HG03066 (cell line): ENCODE measurements at regions not wholly inside any gene's neighbourhood (a gene's known extent, or its start where the extent isn't known, plus 50 kb on each side); places are given as distances from the start of the nearest gene placed in this dataset.
"Not testable (repeated sequence)": the region's sequence is repeated elsewhere in the genome, so short reads cannot be mapped to it uniquely, and the experiment has no call there.

Experiments
- ATAC-seq: cut with Tn5 transposase; IDR thresholded peaks from one replicate; pipeline ENCODE4 v1.9.1; 2021; ENCODE audit warnings: low read depth; ENCODE audit not compliant: unreplicated experiment

DNA sequence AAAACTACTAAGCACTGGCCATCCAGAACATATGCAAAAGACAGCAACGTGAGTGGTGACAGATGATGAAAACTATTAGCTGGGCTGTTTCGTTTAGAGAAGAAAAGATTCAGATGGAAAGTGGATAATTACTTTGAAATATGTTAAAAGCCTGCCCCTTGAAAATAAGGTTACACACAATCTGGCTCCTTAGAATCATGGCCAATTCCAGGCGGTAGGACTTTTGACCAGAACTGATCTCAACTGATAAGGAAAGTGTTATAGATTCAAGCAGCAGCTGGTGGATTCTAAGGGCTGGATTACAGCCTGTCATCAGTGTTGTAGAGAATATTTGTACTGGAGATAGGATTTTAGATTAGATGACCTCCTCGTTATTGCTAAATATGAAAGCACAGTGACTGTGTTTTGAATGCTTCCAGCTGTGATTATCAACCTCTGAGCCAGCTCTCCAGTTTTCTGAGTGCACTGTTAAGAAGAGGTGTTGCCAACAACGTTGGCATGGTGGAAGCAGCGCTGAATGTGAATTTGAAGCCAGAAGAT, 75.1 kb downstream of the KBTBD2 start:
- ATAC-seq, result not testable (repeated sequence)

DNA sequence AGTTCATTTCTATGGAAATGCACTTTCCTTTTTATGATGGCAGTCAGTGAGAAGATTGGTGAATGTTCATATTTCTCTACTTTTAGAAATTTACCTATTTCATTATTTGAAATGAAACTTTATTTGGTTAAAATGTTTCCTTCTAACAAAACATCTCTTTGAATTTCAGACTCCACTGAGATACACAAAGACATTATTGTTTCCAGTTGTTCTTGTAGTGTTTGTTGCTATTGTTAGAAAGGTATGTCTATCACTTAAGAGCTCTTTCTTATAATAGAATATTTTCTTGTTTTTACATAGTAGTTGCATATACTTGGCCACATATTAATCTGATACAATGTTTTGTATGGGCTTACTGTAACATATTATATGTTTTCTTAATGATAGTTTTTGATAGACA, 76.8 kb downstream of the KBTBD2 start:
- not testable (repeated sequence) for ATAC-seq

DNA sequence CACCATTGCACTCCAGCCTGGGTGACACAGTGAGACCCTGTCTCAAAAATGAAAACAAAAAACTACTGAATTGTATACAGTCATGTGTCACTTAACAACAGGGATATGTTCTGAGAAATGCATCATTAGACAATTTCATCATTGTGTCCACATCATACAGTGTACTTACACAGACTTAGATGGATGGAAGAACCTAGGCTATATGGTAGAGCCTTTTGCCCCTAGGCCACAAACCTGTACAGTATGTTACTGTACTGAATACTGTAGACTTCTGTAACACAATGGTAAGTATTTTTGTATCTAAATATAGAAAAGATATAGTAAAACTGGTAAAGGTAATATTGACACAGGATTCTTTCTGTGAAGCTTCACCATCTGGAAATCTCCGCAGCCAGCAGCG, 81.7 kb downstream of the KBTBD2 start:
- no peak for ATAC-seq

DNA sequence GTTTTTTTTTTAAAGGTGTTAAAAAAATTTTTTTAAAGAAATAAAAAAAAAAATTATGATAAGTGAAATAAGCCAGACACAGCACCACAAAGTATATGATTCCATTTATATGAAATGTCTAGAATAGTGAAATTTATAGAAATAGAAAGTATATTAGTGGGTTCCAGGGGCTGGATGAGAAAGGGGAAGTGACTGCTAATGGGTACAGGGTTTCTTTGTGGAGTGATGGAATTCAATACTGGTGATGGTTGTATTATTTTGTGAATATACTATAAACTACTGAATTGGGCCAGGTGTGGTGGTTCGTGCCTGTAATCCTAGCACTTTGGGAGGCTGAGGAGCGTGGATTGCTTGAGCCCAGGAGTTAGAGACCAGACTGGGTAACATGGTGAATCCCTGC, 82.2 kb downstream of the KBTBD2 start:
- ATAC-seq, result no peak

DNA sequence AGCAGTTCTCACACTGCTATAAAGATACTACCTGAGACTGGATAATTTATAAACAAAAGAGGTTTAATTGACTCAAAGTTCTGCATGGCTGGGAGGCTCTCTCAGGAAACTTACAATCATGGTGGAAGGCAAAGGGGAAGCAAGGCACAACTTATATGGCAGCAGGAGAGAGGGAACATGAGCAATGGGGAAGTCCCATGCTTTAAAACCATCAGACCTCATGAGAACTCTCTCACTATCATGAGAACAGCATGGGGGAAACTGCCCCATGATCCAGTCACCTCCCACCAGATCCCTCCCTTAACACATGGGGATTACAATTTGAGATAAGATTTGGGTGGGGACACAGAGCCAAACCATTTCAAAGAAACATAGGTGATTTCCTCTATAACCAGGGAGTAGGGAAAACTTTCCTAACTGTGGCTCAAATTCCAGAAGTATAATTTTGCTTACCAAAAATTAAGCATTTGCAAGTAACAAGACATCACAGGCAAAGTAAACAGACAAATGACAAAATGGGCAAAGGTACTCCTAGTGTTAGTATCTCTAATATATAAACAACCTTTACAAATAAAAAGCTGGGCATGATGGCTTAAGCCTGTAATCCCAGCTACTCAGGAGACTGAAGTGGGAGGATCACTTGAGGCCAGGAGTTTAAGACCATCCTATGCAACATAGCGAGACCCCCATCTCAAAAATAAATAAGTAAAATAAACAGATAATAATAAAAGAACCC, 88.0 kb downstream of the KBTBD2 start:
- ATAC-seq, result no peak

DNA sequence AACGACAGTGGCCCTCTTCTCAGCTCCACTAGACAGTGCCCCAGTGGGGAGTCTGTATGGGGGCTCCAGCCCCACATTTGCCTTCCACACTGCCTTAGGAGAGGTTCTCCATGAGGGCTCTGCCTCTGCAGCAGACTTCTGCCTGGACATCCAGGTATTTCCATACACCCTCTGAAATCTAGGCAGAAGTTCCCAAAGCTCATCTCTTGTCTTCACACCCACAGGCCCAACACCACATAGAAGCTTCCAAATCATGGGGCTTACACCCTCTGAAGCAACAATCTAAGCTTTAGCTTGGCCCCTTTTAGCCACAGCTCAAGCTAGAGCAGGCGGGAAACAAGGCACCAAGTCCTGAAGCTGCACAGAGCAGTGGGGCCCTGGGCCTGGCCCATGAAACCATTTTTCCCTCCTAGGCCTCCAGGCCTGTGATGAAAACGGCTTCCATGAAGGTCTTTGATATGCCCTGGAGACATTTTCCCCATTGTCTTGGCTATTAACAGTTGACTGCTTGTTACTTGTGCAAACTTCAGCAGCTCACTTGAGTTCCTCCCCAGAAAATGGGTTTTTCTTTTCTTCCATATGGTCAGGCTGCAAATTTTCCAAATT, 89.2 kb downstream of the KBTBD2 start:
- no peak for ATAC-seq

DNA sequence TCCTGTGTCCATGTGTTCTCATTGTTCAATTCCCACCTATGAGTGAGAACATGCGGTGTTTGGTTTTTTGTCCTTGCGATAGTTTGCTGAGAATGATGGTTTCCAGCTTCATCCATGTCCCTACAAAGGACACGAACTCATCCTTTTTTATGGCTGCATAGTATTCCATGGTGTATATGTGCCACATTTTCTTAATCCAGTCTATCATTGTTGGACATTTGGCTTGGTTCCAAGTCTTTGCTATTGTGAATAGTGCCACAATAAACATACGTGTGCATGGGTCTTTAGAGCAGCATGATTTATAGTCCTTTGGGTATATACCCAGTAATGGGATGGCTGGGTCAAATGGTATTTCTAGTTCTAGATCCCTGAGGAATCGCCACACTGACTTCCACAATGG, 98.5 kb downstream of the KBTBD2 start:
- ATAC-seq, result not testable (repeated sequence)

DNA sequence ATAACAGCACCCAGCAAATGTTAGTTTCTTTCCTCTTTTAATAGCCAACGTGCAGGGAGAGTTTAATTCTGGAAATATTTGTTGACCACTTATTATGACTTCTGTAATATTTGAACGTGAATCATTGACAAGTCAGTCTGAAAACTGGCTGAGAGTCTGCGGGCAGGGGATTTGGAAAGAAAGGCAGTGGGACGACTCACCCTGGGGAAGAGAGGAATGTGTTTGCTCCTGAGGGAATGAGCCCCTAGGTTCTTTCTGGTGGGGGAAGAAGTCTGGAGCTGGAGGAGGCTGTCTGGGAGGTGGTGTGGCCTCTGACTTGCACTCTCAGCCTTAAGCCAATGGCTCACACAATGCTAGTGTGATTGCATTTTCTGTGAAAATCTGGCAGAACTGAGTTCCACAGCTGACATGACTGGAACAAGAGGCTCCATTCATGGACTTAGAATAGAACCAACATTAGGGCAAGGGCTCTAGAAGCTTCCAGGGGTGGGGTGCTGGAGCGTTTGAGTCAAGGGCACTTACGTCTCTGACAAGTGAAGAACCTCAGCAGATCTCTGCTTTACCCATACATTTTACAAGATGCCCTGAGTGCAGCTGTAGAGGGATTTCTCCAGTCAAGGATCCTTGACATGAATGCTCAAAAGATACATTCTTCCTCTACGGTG, 100.7 kb downstream of the KBTBD2 start:
- ATAC-seq, result not testable (repeated sequence)

DNA sequence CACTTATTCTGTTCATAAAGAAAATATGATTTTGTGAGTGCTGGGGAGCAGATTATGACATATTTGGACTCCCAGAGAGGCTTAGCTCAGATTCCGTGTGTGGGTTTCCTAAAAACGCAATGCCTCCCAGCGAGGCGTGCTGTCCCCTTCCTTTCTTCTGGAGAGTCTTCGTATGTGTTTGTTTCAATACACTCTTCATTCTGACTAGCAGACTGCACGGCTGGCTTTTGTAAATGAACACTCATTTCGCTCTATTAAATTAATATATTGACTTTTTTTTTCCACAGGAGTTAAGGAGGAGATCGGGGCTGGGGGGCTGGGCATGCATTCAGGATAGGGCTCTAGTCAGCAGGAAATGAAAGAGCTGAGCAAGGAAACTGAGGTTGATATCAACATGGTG, 102.3 kb downstream of the KBTBD2 start:
- not testable (repeated sequence) for ATAC-seq

DNA sequence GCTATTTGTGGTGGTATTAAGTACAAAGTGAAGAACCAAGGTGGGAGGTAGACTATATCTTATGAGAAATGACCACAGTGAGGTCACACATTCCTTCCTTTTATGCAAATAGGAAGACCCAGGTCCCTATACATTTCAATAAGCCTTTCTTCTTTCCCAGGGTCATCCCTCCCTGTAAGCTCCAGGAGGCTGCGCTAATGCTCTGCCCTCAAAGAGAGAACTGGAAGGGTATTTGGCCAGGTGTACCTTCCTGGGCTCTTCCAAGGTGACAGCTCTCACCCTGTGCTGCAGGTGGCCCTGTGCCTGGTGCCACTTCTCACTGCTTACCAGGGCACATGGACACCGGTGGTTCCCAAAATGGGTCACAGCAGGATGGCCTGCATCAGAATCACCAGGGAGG, 103.4 kb downstream of the KBTBD2 start:
- not testable (repeated sequence) for ATAC-seq

DNA sequence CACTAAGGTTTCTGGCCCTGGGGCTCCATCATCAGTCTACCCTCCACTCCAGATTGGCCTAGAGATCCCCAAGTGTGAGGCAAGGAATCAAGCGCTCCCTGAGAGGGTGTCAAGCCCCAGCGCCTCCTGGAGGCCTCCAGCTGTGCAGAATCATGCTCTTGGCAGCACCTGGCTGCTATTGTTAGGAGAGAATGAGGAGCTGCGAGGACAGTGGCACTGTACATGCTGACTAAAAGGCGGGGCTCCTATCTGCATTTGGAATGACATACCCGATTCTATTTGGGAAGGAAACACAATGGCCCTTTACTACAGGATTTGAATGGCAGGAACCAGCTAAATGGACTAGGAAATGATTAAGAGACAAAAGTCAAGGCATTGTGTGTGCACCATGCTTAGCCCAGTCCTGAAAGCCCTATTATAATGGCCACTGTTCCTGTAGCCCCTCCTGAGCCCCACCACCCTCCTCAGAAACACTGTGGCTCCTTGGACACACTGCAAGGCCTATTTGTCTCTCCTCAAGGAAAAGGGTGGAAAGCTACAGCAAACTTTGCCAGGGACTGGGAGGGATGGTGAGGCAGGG, 106.1 kb downstream of the KBTBD2 start:
- ATAC-seq, result not testable (repeated sequence)

DNA sequence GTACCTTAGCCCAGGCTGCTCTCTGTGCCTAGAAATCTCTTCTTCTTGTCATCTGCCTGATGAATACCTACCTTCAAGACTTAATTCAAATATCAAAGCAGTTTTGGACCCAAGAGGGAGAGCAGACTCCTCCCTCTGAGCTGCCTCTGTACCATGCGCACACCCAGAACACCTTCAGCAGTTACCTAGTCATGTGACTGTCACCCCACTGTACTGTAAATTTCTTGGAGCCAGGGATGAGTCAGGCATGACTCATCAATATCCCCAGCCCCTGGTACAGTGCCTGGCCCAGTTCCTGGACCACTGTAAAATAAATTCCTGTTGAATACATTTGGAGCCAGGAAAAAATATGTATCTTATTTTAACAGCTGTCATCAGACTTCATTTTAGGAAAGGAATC, 111.7 kb downstream of the KBTBD2 start:
- ATAC-seq, result not testable (repeated sequence)

DNA sequence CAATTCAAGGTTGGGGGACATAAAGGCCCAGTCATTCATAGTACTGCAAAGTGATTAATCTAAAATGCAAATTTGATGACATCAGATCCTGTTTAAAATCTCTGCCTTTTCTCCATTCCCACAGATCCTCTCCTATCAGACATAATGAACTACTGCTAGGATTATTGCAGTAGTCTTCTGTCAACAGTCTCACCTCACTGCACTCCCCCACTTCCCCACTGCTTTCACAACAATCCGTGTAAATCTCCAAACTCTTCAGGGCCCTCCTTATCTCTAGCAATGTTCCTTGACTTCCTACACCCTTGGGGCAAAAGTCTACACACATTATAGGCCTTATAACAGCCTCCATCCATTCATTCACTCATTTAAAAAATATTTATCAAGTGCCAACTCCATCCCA, 112.4 kb downstream of the KBTBD2 start:
- no peak for ATAC-seq

DNA sequence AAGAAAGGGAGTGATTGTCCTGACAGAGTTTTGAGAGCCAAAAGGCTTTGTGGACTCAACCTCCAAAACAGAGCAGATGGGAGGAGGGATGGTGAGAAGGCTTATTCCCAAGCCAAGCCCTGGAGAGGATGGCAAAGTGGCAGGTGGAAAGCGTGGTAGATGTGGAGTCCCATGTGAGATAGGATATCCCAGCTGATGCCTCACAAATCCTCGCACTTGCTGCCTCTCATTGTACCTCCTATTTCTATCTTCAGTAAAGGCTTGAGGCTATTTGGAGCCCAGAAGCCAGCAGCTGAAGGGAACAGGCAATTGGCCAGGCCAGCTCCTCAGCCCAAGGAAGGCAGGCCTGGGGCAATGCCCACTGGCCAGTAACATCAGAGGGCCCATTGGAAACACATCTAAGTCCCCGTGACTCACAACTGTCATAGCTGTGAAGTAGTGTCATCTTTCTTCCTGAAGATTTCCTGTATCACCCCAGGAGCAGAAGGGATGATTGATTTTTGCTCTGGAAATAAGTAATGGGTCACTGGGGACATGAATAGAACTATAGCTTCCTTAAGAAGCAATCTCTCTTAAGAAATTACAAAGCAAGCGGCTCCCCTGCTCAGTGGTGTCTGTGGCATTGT, 114.4 kb downstream of the KBTBD2 start:
- ATAC-seq, result not testable (repeated sequence)

DNA sequence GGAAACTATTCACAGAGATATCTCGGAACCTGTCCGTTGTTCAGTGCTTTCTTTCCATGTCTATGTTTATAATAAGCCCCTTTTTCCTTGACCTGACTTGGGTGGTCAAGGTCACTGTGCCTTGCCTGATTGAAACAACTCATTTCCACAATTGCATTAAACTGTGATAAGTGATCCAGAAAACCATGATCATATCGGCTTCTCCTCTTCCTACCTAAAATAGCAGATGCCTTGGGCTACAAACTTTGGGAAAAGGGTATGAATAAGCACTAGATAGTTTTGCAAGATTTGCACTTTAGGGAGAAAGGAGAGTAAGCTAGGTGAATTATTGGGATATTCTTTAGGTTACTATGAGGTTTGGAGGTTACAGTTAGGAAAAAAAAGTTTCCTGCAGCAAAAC, 115.2 kb downstream of the KBTBD2 start:
- not testable (repeated sequence) for ATAC-seq

DNA sequence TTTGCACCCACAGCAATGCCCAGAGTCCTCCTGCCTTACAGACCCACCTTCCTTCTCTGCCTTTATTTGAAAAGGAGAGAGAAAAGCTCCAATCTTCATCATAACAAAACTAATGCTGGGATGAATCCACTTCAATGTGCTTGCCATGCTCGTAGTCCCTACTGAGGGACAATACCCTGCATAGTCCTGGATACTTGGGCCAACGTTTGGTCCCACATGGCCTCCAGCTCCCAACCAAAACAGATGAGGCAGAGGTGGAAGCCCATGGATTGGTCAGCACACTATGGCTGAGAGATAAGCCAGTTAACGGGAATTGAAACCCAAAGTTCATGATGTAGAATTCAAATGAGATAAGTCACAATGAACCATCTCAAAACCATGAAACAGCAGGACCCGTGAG, 115.8 kb downstream of the KBTBD2 start:
- not testable (repeated sequence) for ATAC-seq

DNA sequence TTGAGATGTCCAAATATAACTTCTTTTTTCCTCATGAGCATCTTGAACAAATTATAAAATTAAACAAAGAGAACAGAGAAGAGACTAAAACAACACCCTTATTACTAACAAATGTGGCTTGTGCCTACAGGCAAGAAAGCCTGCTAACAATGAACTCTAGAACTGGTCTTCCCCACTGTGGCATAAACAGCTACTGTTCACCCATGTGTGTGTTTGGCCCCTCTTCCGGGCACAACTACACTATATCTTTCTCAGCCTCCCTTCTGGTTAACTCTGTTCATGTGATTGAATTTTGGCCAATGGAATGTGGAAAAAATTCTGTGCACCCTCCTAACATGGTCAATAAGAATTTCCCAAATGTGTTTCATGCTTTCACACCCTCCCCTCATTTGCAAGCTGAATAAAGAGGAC, 117.0 kb downstream of the KBTBD2 start:
- ATAC-seq, result no peak

DNA sequence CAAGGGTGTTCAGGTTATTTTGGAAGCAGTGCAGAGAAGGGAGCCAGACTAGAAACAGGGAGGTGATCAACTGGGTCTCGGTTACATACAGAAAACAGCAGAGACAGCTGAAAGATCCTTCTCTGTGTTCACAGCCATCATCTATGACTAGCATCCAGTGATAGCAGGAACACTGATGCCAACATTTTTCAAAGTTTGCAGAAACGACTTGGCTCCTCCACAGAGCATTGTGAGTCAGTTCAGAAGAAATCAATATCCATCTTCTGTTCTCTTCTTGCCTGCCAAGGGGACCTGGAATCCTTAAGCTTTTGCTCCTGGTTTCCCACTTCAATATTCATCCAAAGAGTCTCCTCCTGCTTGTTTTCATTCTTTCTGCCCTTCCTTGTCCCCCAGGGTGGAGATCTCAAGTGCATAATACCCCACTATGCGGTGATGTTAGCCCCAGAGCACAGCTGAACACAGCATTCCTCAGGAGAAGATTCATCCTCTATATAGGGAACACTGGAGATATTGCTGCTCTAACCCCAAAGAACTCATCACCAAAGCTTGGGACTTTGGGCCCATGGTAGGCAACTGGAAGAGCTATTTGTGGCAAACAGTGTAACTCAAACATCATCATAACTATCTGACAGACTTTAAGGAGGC, 122.6 kb downstream of the KBTBD2 start:
- not testable (repeated sequence) for ATAC-seq

DNA sequence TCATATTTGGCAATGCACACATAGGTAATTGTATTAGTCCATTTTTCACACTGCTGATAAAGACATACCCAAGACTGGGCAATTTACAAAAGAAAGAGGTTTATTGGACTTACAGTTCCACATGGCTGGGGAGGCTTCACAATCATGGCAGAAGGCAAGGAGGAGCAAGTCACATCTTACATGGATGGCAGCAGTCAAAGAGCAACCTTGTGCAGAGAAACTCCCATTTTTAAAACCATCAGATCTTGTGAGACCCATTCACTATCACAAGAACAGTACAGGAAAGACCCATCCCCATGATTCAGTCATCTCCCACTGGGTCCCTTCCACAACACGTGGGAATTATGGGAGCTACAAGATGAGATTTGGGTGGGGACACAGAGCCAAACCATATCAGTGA, 123.2 kb downstream of the KBTBD2 start:
- ATAC-seq, result not testable (repeated sequence)

DNA sequence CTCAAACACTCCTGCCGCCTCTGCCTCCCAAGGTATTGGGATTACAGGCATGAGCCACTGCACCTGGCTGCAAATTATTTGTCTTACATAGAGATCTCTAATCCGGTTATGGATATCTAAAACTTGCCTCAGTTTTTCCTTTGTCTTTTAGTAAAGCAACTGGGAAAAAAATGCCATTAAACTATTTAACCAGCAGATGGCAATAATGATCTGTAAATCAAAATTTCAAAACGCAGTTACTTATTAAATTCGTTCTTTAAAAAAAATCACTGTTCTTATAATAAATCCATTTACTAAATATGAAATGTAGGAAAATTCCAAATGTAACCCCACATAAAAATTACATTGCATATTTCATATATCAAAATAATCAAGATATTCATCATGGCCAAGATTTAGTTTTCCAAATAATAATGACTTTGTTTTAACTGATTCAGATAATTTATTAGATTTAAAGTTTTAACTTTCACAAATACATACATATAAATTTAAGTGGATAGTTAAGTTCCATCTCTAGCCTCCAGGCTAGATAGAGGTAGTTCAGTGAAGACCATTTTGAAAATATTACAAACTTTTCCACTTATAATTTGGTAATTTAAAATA, 125.8 kb downstream of the KBTBD2 start:
- ATAC-seq, result not testable (repeated sequence)
